GM12891 (cell line): ENCODE measurements at regions not wholly inside any gene's neighbourhood (a gene's known extent, or its start where the extent isn't known, plus 50 kb on each side); places are given as distances from the start of the nearest gene placed in this dataset.

Experiments used
- POLR2A ChIP-seq: IDR thresholded peaks from 2 replicates; pipeline ENCODE4 v1.6.1; 2011; ENCODE audit warnings: low read depth, low read length, control low read depth
- POLR2AphosphoS5 ChIP-seq: IDR thresholded peaks from 2 replicates; pipeline ENCODE4 v1.6.1; 2011; ENCODE audit warnings: low read depth, low read length, control low read depth
- SPI1 ChIP-seq: IDR thresholded peaks from 2 replicates; pipeline ENCODE4 v1.6.1; 2011; ENCODE audit warnings: low read depth, low read length, control low read depth
- TAF1 ChIP-seq: IDR thresholded peaks from 2 replicates; pipeline ENCODE4 v1.6.1; 2011; ENCODE audit warnings: low read depth, low read length, control low read depth

- TF ChIP-seq POLR2AphosphoS5 (no peak), SPI1 (no peak), POLR2A (no peak), TAF1 (no peak)
Measured at GRCh38 chr4:100582146-100582545, 64.3 kb upstream of the EMCN start.
